SK-N-SH (cell line): ENCODE measurements at regions not wholly inside any gene's neighbourhood (a gene's known extent, or its start where the extent isn't known, plus 50 kb on each side); places are given as distances from the start of the nearest gene placed in this dataset.

ENCODE experiments used
- GABPA ChIP-seq: IDR thresholded peaks from 2 replicates; pipeline ENCODE4 v1.4.0; 2012; ENCODE audit warnings: low read depth, mild to moderate bottlenecking
- MEF2A ChIP-seq: IDR thresholded peaks from 2 replicates; pipeline ENCODE4 v1.4.0; 2012; ENCODE audit warnings: low read depth, borderline replicate concordance
- MXI1 ChIP-seq: IDR thresholded peaks from 2 replicates; pipeline ENCODE4 v1.6.1; 2012; ENCODE audit warnings: mild to moderate bottlenecking, low read depth, low read length, improper control_type of control experiment
- POLR2AphosphoS5 ChIP-seq: IDR thresholded peaks from 2 replicates; pipeline ENCODE4 v1.6.1; 2012; ENCODE audit warnings: low read depth, low read length
- RAD21 ChIP-seq: IDR thresholded peaks from 2 replicates; pipeline ENCODE4 v1.6.1; 2012; ENCODE audit warnings: mild to moderate bottlenecking, low read length
- RXRA ChIP-seq: IDR thresholded peaks from 2 replicates; pipeline ENCODE4 v1.4.0; 2012; ENCODE audit warnings: low read depth, mild to moderate bottlenecking, borderline replicate concordance
- SIN3A ChIP-seq: IDR thresholded peaks from 2 replicates; pipeline ENCODE4 v1.6.1; 2012; ENCODE audit warnings: low read depth, mild to moderate bottlenecking, low read length, moderate library complexity, borderline replicate concordance
- SMC3 ChIP-seq: IDR thresholded peaks from 2 replicates; pipeline ENCODE4 v1.6.1; 2012; ENCODE audit warnings: low read depth, low read length, improper control_type of control experiment
- TAF1 ChIP-seq: IDR thresholded peaks from 2 replicates; pipeline ENCODE4 v1.6.1; 2012; ENCODE audit warnings: low read depth, mild to moderate bottlenecking, low read length, moderate library complexity, borderline replicate concordance
- TCF12 ChIP-seq: IDR thresholded peaks from 2 replicates; pipeline ENCODE4 v1.4.0; 2012
- USF1 ChIP-seq: IDR thresholded peaks from 2 replicates; pipeline ENCODE4 v1.4.0; 2012; ENCODE audit warnings: low read depth, borderline replicate concordance
- USF2 ChIP-seq: fragments of 150-350 bp; IDR thresholded peaks from 2 replicates; pipeline ENCODE4 v1.6.1; 2017; ENCODE audit warnings: antibody characterized with exemption, low read length, low read depth, borderline replicate concordance
- YY1 ChIP-seq: IDR thresholded peaks from 2 replicates; pipeline ENCODE4 v1.4.0; 2012; ENCODE audit warnings: low read depth, mild to moderate bottlenecking
- TF ChIP-seq, protein P1 (sequence below): fragments of 200-600 bp; sonication (generic); IDR thresholded peaks from 2 replicates; pipeline ENCODE4 v1.6.1; 2017; ENCODE audit warnings: antibody characterized with exemption, mild to moderate bottlenecking, moderate library complexity

- TF ChIP-seq RXRA = no peak
- TF ChIP-seq GABPA = no peak
- TF ChIP-seq, protein P1, sequence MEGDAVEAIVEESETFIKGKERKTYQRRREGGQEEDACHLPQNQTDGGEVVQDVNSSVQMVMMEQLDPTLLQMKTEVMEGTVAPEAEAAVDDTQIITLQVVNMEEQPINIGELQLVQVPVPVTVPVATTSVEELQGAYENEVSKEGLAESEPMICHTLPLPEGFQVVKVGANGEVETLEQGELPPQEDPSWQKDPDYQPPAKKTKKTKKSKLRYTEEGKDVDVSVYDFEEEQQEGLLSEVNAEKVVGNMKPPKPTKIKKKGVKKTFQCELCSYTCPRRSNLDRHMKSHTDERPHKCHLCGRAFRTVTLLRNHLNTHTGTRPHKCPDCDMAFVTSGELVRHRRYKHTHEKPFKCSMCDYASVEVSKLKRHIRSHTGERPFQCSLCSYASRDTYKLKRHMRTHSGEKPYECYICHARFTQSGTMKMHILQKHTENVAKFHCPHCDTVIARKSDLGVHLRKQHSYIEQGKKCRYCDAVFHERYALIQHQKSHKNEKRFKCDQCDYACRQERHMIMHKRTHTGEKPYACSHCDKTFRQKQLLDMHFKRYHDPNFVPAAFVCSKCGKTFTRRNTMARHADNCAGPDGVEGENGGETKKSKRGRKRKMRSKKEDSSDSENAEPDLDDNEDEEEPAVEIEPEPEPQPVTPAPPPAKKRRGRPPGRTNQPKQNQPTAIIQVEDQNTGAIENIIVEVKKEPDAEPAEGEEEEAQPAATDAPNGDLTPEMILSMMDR = no peak
- no peak for TF ChIP-seq POLR2AphosphoS5
- no peak for TF ChIP-seq MEF2A
- no peak for TF ChIP-seq MXI1
- no peak for TF ChIP-seq TCF12
- TF ChIP-seq SIN3A = no peak
- TF ChIP-seq USF2 = no peak
- no peak for TF ChIP-seq TAF1
- no peak for TF ChIP-seq RAD21
- TF ChIP-seq YY1 = no peak
- TF ChIP-seq SMC3 = no peak
- TF ChIP-seq USF1 = no peak
These were observed 530.0 kb downstream of the RFC3 start for GRCh38 chr13:34347784-34348573.
